ENCODE measurements at regions not wholly inside any gene's neighbourhood (a gene's known extent, or its start where the extent isn't known, plus 50 kb on each side); places are given as distances from the start of the nearest gene placed in this dataset.

GRCh38 chr5:110838961-110839360 lies 100.2 kb downstream of the SLC25A46 start:
- intact Hi-C loops (cut with DNase I), result no loop called here
- H3K27ac ChIP-seq, result no peak overlapping the region
- H3K4me3 ChIP-seq, result no peak overlapping the region
- WGBS, 2 donors, result 58 to 61% methylated on average over 3 of the region's 3 CpGs
- H3K4me1 ChIP-seq, result no peaks in the 10 kb centered on the region
- H3K36me3 ChIP-seq, result no peaks in the 10 kb centered on the region
- TF ChIP-seq, protein P1, sequence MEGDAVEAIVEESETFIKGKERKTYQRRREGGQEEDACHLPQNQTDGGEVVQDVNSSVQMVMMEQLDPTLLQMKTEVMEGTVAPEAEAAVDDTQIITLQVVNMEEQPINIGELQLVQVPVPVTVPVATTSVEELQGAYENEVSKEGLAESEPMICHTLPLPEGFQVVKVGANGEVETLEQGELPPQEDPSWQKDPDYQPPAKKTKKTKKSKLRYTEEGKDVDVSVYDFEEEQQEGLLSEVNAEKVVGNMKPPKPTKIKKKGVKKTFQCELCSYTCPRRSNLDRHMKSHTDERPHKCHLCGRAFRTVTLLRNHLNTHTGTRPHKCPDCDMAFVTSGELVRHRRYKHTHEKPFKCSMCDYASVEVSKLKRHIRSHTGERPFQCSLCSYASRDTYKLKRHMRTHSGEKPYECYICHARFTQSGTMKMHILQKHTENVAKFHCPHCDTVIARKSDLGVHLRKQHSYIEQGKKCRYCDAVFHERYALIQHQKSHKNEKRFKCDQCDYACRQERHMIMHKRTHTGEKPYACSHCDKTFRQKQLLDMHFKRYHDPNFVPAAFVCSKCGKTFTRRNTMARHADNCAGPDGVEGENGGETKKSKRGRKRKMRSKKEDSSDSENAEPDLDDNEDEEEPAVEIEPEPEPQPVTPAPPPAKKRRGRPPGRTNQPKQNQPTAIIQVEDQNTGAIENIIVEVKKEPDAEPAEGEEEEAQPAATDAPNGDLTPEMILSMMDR (IDR thresholded peaks at IDR 0.05), result no peak
- H3K27me3 ChIP-seq, result no peaks in the 10 kb centered on the region
- ATAC-seq (no peak), DNase-seq (no peak)
- no peaks in the 10 kb centered on the region for H3K9me3 ChIP-seq

- TF ChIP-seq, protein P1 (IDR thresholded peaks at IDR 0.05), result no peak
- 74 to 86% methylated on average over 7 of the region's 7 CpGs for WGBS, 2 donors
- Histone ChIP-seq H3K9me3 (no peaks in the 10 kb centered on the region), H3K27ac (no peak overlapping the region), H3K36me3 (no peaks in the 10 kb centered on the region), H3K27me3 (no peaks in the 10 kb centered on the region), H3K4me1 (no peaks in the 10 kb centered on the region), H3K4me3 (no peak overlapping the region)
- DNase-seq (peak in 1 of 2 donors; percentile 9), ATAC-seq (no peak)
- intact Hi-C loops (cut with DNase I), result no loop called here
Observed at GRCh38 chr5:110840347-110840960, 101.6 kb downstream of the SLC25A46 start.

- TF ChIP-seq, protein P1 (IDR thresholded peaks at IDR 0.05), result no peak
- no peak overlapping the region for H3K4me3 ChIP-seq
- WGBS, 2 donors, result 75 to 76% methylated on average over 2 of the region's 2 CpGs
- H3K27ac ChIP-seq, result no peak overlapping the region
- H3K4me1 ChIP-seq, result no peaks in the 10 kb centered on the region
- no peaks in the 10 kb centered on the region for H3K9me3 ChIP-seq
- DNase-seq (no peak), ATAC-seq (no peak)
- H3K36me3 ChIP-seq, result no peaks in the 10 kb centered on the region
- no peaks in the 10 kb centered on the region for H3K27me3 ChIP-seq
- intact Hi-C loops (cut with DNase I), result no loop called here
Observed at GRCh38 chr5:110841137-110841536, 102.3 kb downstream of the SLC25A46 start.

DNA sequence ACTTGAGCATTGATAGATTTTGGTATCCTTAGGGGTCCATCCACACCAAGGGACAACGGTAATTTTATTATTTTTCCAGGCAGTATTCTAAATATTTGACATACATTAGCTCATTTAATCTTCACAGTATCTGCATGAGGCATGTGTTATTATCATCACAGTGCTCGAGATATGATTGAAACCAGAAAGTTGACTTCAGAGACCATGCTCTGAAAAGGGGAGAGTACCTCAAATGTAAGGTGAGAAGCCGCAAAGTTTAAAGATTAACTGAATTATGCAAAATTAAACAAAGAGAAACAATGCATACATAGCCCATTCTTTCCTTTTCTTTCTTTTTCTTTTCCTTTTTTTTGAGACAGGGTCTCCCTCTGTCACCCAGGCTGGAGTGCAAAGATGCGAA lies 104.1 kb downstream of the SLC25A46 start:
- TF ChIP-seq, protein P1 (IDR thresholded peaks at IDR 0.05), result no peak
- no peaks in the 10 kb centered on the region for H3K27me3 ChIP-seq
- DNase-seq (no peak), ATAC-seq (no peak)
- H3K4me3 ChIP-seq, result no peak overlapping the region
- no peaks in the 10 kb centered on the region for H3K36me3 ChIP-seq
- no peaks in the 10 kb centered on the region for H3K4me1 ChIP-seq
- WGBS, 2 donors, result 72 to 76% methylated on average over 4 of the region's 4 CpGs
- peaks cover 0 to 1% (median 0%) of the 10 kb centered on the region in 11 donors for H3K9me3 ChIP-seq
- intact Hi-C loops (cut with DNase I), result no loop called here
- H3K27ac ChIP-seq, result no peak overlapping the region
